ENCODE measurements at regions not wholly inside any gene's neighbourhood (a gene's known extent, or its start where the extent isn't known, plus 50 kb on each side); places are given as distances from the start of the nearest gene placed in this dataset.
"Not testable (repeated sequence)": the region's sequence is repeated elsewhere in the genome, so short reads cannot be mapped to it uniquely, and the experiment has no call there.

GRCh38 chr11:97610854-97611253 is 1221.0 kb downstream of the JRKL start:
- FAIRE-seq (no peak), DNase-seq (ENCODE audit: insufficient read length, low spot score) (no peak)

GRCh38 chr11:97611345-97611744 is 1221.5 kb downstream of the JRKL start:
- DNase-seq (ENCODE audit: insufficient read length, low spot score) (no peak), FAIRE-seq (no peak)

DNA sequence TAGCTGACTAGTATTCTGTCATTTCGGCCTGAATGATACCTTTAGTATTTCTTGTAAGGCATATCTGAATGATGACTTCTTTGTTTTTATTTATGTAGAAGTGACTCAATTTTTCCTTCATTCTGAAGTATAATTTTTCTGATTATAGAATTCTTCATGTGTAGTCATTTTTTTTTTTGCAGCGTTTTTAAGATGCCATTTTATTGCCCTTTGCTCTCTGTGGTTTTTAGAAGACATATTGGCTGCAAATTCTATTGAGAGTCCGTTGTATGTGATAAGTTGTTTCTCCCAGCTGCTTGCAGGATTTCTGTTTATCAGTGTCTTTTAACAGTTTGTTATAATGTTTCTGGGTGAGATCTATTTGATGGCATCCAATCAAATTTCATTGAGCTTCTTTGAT is 1224.8 kb downstream of the JRKL start:
- no peak for DNase-seq (ENCODE audit: insufficient read length, low spot score)
- FAIRE-seq: no peak

DNA sequence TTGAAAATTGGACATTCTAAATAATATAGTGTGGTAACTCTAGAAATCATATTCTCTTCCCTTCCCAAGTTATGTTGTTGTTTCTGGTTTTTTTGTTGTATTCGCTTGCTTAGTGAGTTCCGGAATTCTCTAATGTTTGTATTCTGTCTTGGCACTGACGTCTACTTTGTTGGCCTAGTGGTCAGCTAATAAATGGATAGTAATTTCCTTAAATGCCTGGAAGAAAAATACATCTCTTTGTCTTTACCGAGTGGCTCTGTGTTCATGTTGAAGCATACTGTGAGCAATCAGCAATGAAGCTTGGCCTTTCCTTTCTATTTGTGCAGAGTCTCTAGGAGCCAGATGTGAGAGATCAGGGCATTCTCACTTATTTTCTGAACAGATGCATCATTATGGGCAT is 1225.7 kb downstream of the JRKL start:
- no peak for FAIRE-seq
- DNase-seq (ENCODE audit: insufficient read length, low spot score): no peak

GRCh38 chr11:97617031-97617430 is 1227.2 kb downstream of the JRKL start:
- DNase-seq (ENCODE audit: insufficient read length, low spot score) (no peak), FAIRE-seq (no peak)

DNA sequence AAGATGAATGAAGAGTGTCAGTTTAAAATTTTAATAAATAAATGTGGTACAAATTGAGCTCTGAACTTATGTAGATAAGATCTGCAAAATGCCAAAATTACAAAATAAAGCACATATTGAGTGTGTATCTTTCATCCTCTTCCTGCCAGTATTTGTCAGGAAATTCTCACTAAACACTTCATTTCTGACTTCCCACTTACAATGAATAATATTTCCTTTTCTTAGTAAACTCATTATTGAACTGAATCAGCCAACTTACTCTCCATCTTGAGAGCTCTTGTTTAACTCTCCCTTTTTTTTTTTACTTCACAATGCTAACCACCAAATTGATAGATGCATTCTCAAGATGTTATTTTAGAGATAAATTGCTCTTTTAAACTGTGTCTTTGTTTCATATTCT is 1230.2 kb downstream of the JRKL start:
- DNase-seq (ENCODE audit: insufficient read length, low spot score) (no peak), FAIRE-seq (no peak)

GRCh38 chr11:97621282-97621681 is 1231.5 kb downstream of the JRKL start:
- DNase-seq (ENCODE audit: insufficient read length, low spot score) (no peak), FAIRE-seq (no peak)

DNA sequence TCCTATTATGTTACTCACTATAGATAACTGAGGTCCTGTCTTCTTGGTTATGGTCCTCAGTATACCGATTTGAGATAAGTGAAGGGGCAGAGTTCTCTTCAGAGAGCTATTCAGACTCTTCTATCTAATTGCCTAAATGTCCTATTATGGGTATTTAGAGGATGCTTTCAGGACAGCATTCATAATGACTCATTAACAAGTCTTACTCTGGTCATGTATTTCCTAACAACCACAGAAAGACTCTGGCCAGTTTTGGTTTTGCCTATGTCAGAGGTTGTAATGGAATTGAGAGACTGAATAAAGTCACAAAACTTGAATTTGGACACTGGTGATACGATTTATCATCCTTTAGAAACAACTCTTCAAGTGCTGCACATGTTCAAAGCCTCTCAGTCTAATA is 1233.0 kb downstream of the JRKL start:
- FAIRE-seq: no peak

GRCh38 chr11:97636741-97637140 is 1246.9 kb downstream of the JRKL start:
- DNase-seq (ENCODE audit: insufficient read length, low spot score); FAIRE-seq: not testable (repeated sequence)

More for the DNA sequence above, 1233.0 kb downstream of the JRKL start:
- DNase-seq (ENCODE audit: insufficient read length, low spot score): no peak

GRCh38 chr11:97637701-97638100 is 1247.9 kb downstream of the JRKL start:
- FAIRE-seq (no peak), DNase-seq (ENCODE audit: insufficient read length, low spot score) (no peak)

DNA sequence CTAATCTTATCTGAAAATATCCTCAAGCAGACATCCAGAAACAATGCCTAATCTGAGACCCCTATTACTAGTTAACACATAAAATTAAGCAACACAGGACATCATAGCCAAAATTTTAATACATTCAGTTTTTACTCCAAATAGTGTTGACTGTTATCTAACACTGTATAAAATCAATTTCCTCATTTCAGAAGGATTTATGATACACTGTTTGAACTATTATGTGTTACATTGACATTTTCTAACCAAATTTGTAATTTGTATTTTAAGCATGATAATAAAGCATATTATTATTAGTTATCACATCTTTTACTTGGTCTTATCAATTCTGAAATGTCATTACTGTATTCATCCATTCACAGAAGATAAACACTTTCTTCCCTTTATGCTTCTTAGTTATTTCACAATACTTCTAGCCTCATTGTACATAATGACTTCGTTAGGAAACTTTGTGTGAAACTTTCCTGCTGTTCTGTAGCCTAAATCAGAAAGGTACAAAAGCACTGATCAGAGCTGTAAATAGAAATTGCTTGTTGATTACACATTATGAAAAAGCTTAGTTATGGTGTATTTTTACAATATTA is 1248.9 kb downstream of the JRKL start:
- no peak for DNase-seq (ENCODE audit: insufficient read length, low spot score)
- no peak for FAIRE-seq

DNA sequence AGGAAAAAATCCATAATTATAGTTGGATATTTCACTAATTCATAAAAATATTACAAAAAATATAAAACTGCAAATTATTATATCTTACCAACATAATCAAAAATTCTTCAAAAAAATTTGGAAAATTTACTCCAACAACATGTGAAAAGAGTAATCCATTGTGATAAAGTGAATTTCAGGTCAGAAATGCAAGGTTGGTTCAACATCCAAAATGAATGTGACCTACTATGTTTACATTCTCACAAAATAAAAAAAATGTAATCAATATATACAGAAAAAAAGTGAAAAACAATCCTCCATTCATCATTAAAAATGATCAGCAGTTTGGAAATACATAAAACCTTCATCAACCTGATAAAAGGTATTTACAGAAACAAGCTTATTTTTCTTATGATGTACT is 1252.2 kb downstream of the JRKL start:
- DNase-seq (ENCODE audit: insufficient read length, low spot score) (no peak), FAIRE-seq (no peak)

GRCh38 chr11:97645736-97646135 is 1255.9 kb downstream of the JRKL start:
- FAIRE-seq (no peak), DNase-seq (ENCODE audit: insufficient read length, low spot score) (no peak)

- no peak for FAIRE-seq
These were observed 1266.5 kb downstream of the JRKL start for GRCh38 chr11:97656356-97656755.

DNA sequence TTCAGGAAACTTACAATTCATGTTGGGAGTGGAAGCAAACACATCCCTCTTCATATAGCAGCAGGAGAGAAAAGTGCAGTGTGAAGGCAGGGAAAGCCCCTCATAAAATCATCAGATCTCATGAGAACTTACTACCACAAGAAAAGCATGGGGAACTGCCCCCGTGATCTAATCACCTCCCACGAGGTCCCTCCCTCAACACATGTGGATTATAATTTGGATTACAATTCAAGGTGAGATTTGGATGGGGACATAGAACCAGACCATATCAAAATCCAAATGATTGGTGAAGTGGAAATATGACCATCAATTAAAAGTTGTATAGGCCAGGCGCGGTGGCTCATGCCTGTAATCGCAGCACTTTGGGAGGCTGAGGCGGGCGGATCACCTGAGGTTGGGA is 1268.0 kb downstream of the JRKL start:
- FAIRE-seq: no peak
- no peak for DNase-seq (ENCODE audit: insufficient read length, low spot score)

More at GRCh38 chr11:97656356-97656755, 1266.5 kb downstream of the JRKL start:
- DNase-seq (ENCODE audit: insufficient read length, low spot score): no peak

- DNase-seq (ENCODE audit: insufficient read length, low spot score) (no peak), FAIRE-seq (no peak)
These were observed 1277.2 kb downstream of the JRKL start for GRCh38 chr11:97667057-97667456.

DNA sequence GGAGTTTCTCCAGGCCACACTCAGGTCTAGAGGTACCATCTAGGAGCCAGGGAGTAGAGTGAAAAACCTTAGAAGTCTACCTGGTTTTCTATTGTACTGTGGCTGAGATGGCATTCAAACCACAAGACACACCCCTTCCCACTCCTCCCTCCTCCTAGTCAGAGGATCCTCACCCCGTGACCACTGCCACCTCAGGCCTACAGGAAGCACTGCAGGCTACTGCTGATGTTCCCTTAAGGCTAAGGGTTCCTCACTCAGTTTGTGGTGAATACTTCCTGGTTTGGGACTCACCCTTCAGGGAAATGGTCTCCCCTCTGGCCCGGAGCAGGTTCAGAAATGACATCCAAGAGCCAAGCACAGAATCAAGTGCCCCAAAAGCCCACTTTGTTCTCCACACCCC is 1293.9 kb downstream of the JRKL start:
- DNase-seq (ENCODE audit: insufficient read length, low spot score): no peak

DNA sequence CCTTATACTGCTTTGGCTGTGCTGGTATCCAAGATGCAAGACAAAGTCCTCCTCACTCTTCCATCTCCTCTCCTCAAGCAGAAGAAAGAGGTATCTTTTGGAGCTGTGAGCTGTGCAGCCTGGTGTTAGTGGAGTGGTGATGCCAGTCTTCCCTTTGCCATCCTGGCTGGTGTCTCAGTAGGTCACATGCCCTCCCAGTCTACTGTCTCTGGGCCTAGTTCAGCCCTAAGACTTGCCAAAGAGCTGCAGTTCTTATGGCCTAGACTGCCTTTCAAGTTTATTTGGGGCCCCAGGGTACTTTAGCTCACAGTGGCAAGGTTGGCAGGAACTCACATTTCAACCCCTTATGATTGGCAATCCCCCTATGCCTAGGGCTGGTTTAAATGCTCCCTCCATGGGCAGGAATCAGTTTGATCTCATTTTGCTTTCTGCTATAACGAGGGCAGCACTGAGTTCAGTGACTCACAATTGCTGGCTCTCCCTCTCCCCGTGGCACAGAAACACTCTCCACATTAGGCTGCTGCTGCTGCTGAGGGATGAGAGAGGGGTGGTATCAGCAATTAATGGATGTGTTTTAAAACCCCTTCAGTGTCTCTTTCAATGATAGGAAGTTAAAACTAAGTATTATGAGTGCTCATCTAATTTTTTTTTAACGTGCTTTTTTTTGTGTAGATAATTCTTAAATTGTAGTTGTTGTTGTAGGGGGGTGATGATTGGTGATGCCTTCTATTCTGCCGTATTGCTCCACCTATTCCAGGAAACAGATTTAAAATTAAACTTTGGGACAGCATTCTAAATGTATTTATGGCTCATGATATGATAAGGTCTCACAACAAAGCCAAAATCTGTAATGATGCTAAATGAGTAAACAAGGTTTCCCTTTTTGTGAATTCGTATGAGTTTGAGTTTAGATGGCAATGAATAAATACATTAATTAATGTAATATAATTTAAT is 1295.0 kb downstream of the JRKL start:
- no peak for DNase-seq (ENCODE audit: insufficient read length, low spot score)
- FAIRE-seq: no peak

More for the DNA sequence above, 1293.9 kb downstream of the JRKL start:
- no peak for FAIRE-seq

- no peak for FAIRE-seq
These were observed 1295.9 kb downstream of the JRKL start for GRCh38 chr11:97685695-97686094.

GRCh38 chr11:97687111-97687510 is 1297.3 kb downstream of the JRKL start:
- DNase-seq (ENCODE audit: insufficient read length, low spot score): no peak
- FAIRE-seq: no peak

More at GRCh38 chr11:97685695-97686094, 1295.9 kb downstream of the JRKL start:
- DNase-seq (ENCODE audit: insufficient read length, low spot score): no peak

GRCh38 chr11:97691061-97691460 is 1301.2 kb downstream of the JRKL start:
- FAIRE-seq (no peak), DNase-seq (ENCODE audit: insufficient read length, low spot score) (no peak)

- no peak for DNase-seq (ENCODE audit: insufficient read length, low spot score)
- FAIRE-seq: no peak
These were observed 1313.1 kb downstream of the JRKL start for GRCh38 chr11:97702951-97703350.

All from GM19239 (cell line).